Right cardiac atrium (tissue), 5 donors: ENCODE measurements at regions not wholly inside any gene's neighbourhood (a gene's known extent, or its start where the extent isn't known, plus 50 kb on each side); places are given as distances from the start of the nearest gene placed in this dataset.
"Not testable (repeated sequence)": the region's sequence is repeated elsewhere in the genome, so short reads cannot be mapped to it uniquely, and the experiment has no call there.

ENCODE experiments used
- ATAC-seq, 2 donors: fragments of 200-7000 bp; cut with Tn5 transposase; one replicate each; pipeline versions ENCODE4 v1.8.0 to v1.9.1; 2020; ENCODE audit warnings: moderate library complexity in 2 of 2, mild to moderate bottlenecking in 1 of 2
- DNase-seq, 3 donors: peaks; one replicate each; pipeline ENCODE4 v3.0.0-alpha.2; 2020
- H3K27ac ChIP-seq: one replicate; pipeline ENCODE4 v1.5.1; 2013; ENCODE audit warnings: mild to moderate bottlenecking, low read length, control low read depth, moderate library complexity
- H3K27me3 ChIP-seq: one replicate; pipeline ENCODE4 v1.6.1; 2013; ENCODE audit not compliant: control insufficient read depth, insufficient read depth
- H3K4me1 ChIP-seq: one replicate; pipeline ENCODE4 v1.6.1; 2013; ENCODE audit warnings: low read length; ENCODE audit not compliant: control insufficient read depth, insufficient read depth
- H3K4me3 ChIP-seq: one replicate; pipeline ENCODE4 v1.5.1; 2013; ENCODE audit warnings: low read length, control low read depth
- H3K9me3 ChIP-seq: one replicate; pipeline ENCODE4 v1.6.1; 2013; ENCODE audit warnings: low read length; ENCODE audit not compliant: control insufficient read depth
- WGBS: extraction: QIAGEN DNeasy Blood & Tissue Kit; methylation state at CpG from one replicate; pipeline ENCODE4 v1.1.7; 2013; 5-methylcytosine and 5-hydroxymethylcytosine counted together
- intact Hi-C, 4 donors: fragments of 100-400 bp; cut with DNase I; formaldehyde crosslinking; loops; one replicate each; pipeline versions ENCODE4 v1.11.0 to v1.14.0; 2022 to 2023
- donor health status: healthy with polysubstance abuse.
- donor health status: DM: no; HTN: yes; CAD: no.
- donor health status: DM: no; HTN: no; CAD: no.
- donor health status: DM: no; HTN: yes; CAD: no; lungs with severe emphysema.
- donor health status: DM: yes; HTN: yes; CAD: no.

- intact Hi-C loops, result no loop called here
- H3K9me3 ChIP-seq, result no peaks in the 10 kb centered on the region
- ATAC-seq (no peak), DNase-seq (no peak)
- no peak overlapping the region for H3K4me3 ChIP-seq
- H3K27me3 ChIP-seq, result no peaks in the 10 kb centered on the region
- WGBS, result 89% methylated on average over 3 of the region's 3 CpGs
- no peaks in the 10 kb centered on the region for H3K4me1 ChIP-seq
- no peak overlapping the region for H3K27ac ChIP-seq
Observed at GRCh38 chr1:187933562-187934419, 1105.0 kb downstream of the PLA2G4A start.

- ATAC-seq (no peak), DNase-seq (no peak)
- H3K27me3 ChIP-seq, result no peaks in the 10 kb centered on the region
- no peak overlapping the region for H3K27ac ChIP-seq
- 73% methylated on average over 1 of the region's 1 CpG for WGBS
- H3K4me1 ChIP-seq, result no peaks in the 10 kb centered on the region
- H3K9me3 ChIP-seq, result no peaks in the 10 kb centered on the region
- intact Hi-C loops, result no loop called here
- no peak overlapping the region for H3K4me3 ChIP-seq
Observed at GRCh38 chr1:187936667-187937066, 1107.9 kb downstream of the PLA2G4A start.

GRCh38 chr1:187938092-187938491, 1109.3 kb downstream of the PLA2G4A start:
- intact Hi-C loops, result no loop called here
- no peak for ATAC-seq
- 71% methylated on average over 2 of the region's 2 CpGs for WGBS
- H3K4me1 ChIP-seq, result no peaks in the 10 kb centered on the region
- no peak overlapping the region for H3K27ac ChIP-seq
- no peak overlapping the region for H3K4me3 ChIP-seq
- no peaks in the 10 kb centered on the region for H3K9me3 ChIP-seq
- H3K27me3 ChIP-seq, result no peaks in the 10 kb centered on the region
- DNase-seq, result no peak

GRCh38 chr1:187942986-187943385, 1114.2 kb downstream of the PLA2G4A start:
- DNase-seq (no peak), ATAC-seq (no peak)
- Histone ChIP-seq H3K9me3 (no peaks in the 10 kb centered on the region), H3K4me3 (no peak overlapping the region), H3K4me1 (no peaks in the 10 kb centered on the region), H3K27ac (no peak overlapping the region), H3K27me3 (no peaks in the 10 kb centered on the region)
- WGBS, result 86% methylated on average over 4 of the region's 4 CpGs
- intact Hi-C loops, result no loop called here

GRCh38 chr1:187943606-187944403, 1115.1 kb downstream of the PLA2G4A start:
- intact Hi-C loops, result no loop called here

GRCh38 chr1:187946661-187947060, 1117.9 kb downstream of the PLA2G4A start:
- not testable (repeated sequence) for DNase-seq

More at GRCh38 chr1:187943606-187944403, 1115.1 kb downstream of the PLA2G4A start:
- Histone ChIP-seq H3K4me1 (no peaks in the 10 kb centered on the region), H3K4me3 (no peak overlapping the region), H3K27ac (no peak overlapping the region), H3K9me3 (no peaks in the 10 kb centered on the region), H3K27me3 (no peaks in the 10 kb centered on the region)
- DNase-seq (no peak), ATAC-seq (no peak)
- WGBS, result 54% methylated on average over 2 of the region's 2 CpGs

GRCh38 chr1:187947359-187947758, 1118.6 kb downstream of the PLA2G4A start:
- Histone ChIP-seq H3K27ac (no peak overlapping the region), H3K4me3 (no peak overlapping the region), H3K4me1 (no peaks in the 10 kb centered on the region), H3K9me3 (no peaks in the 10 kb centered on the region), H3K27me3 (no peaks in the 10 kb centered on the region)
- no peak for DNase-seq
- no peak for ATAC-seq
- intact Hi-C loops, result no loop called here

More at GRCh38 chr1:187946661-187947060, 1117.9 kb downstream of the PLA2G4A start:
- H3K9me3 ChIP-seq, H3K4me3 ChIP-seq, H3K27me3 ChIP-seq, ATAC-seq, H3K4me1 ChIP-seq, intact Hi-C loops, H3K27ac ChIP-seq: not testable (repeated sequence)
- WGBS, result 77% methylated on average over 3 of the region's 3 CpGs

GRCh38 chr1:187948170-187948794, 1119.5 kb downstream of the PLA2G4A start:
- ATAC-seq, result no peak
- H3K4me3 ChIP-seq, result no peak overlapping the region
- WGBS, result 92% methylated on average over 1 of the region's 1 CpG
- no peak overlapping the region for H3K27ac ChIP-seq
- H3K27me3 ChIP-seq, result no peaks in the 10 kb centered on the region
- H3K4me1 ChIP-seq, result no peaks in the 10 kb centered on the region
- intact Hi-C loops, result no loop called here
- DNase-seq, result no peak
- H3K9me3 ChIP-seq, result no peaks in the 10 kb centered on the region

- H3K9me3 ChIP-seq, result no peaks in the 10 kb centered on the region
- no peaks in the 10 kb centered on the region for H3K27me3 ChIP-seq
- no peak for ATAC-seq
- DNase-seq, result no peak
- no peak overlapping the region for H3K4me3 ChIP-seq
- no peak overlapping the region for H3K27ac ChIP-seq
- 96% methylated on average over 1 of the region's 1 CpG for WGBS
- intact Hi-C loops, result no loop called here
- H3K4me1 ChIP-seq, result no peaks in the 10 kb centered on the region
Observed at GRCh38 chr1:187949567-187949966, 1120.8 kb downstream of the PLA2G4A start.

- DNase-seq (no peak), ATAC-seq (no peak)
- Histone ChIP-seq H3K27ac (no peak overlapping the region), H3K9me3 (no peaks in the 10 kb centered on the region), H3K27me3 (no peaks in the 10 kb centered on the region), H3K4me1 (no peaks in the 10 kb centered on the region), H3K4me3 (no peak overlapping the region)
- intact Hi-C loops, result no loop called here
Observed at GRCh38 chr1:187951817-187952216, 1123.1 kb downstream of the PLA2G4A start.

GRCh38 chr1:187952446-187952845, 1123.7 kb downstream of the PLA2G4A start:
- H3K9me3 ChIP-seq, result no peaks in the 10 kb centered on the region
- no peak overlapping the region for H3K4me3 ChIP-seq
- no peaks in the 10 kb centered on the region for H3K27me3 ChIP-seq
- H3K27ac ChIP-seq, result no peak overlapping the region
- intact Hi-C loops, result no loop called here
- WGBS, result 71% methylated on average over 2 of the region's 2 CpGs
- DNase-seq, result no peak
- no peaks in the 10 kb centered on the region for H3K4me1 ChIP-seq
- no peak for ATAC-seq
